LNCaP clone FGC (cell line): ENCODE measurements at regions not wholly inside any gene's neighbourhood (a gene's known extent, or its start where the extent isn't known, plus 50 kb on each side); places are given as distances from the start of the nearest gene placed in this dataset.
"Not testable (repeated sequence)": the region's sequence is repeated elsewhere in the genome, so short reads cannot be mapped to it uniquely, and the experiment has no call there.

Source experiments
- DNase-seq: peaks from one replicate; pipeline ENCODE4 v3.0.0-alpha.2; 2011; ENCODE audit warnings: low read depth
- H3K4me3 ChIP-seq: 2 replicates; pipeline ENCODE4 v1.5.1; 2011; ENCODE audit warnings: mild to moderate bottlenecking, low read depth, low read length, control low read depth
- CTCF ChIP-seq: IDR thresholded peaks from 2 replicates; pipeline ENCODE4 v1.5.1; 2012; ENCODE audit warnings: mild to moderate bottlenecking; ENCODE audit not compliant: control insufficient read depth, insufficient read depth; ENCODE audit errors: extremely low read depth

GRCh38 chr7:65471587-65471986 lies 97.9 kb downstream of the ZNF92 start:
- DNase-seq, result no peak
- no peak overlapping the region for H3K4me3 ChIP-seq
- TF ChIP-seq CTCF, result no peak

DNA sequence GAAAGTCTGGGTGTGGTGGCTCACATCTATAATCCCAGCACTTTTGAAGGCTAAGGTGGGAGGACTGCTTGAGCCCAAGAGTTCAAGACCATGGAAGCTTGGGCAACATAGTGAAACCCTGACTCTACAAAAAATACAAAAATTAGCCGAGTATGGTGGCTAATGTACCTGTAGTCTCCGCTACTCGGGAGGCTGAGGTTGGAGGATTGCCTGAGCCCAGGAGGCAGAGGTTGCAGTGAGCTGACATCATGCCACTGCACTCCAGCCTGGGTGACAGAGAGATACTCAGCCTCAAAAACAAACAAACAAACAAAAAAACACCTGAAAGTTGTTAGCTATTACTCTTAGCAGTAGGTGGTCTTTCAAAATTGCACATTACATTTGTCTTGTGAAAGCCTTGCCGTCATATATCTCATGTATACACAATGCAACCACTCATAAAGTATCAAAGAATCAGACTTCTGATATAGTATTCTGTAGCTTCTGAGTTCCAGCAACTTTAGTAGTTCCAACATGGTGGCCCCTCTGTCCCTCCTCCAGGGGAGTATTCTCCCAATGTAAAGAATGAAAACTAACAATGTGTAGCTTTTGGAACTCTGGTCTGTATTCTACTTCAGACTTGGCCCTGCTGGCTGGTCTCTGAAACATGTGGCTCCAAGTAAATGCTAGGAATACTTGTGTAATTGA lies 101.5 kb downstream of the ZNF92 start:
- H3K4me3 ChIP-seq, result no peak overlapping the region
- no peak for DNase-seq
- no peak for TF ChIP-seq CTCF

DNA sequence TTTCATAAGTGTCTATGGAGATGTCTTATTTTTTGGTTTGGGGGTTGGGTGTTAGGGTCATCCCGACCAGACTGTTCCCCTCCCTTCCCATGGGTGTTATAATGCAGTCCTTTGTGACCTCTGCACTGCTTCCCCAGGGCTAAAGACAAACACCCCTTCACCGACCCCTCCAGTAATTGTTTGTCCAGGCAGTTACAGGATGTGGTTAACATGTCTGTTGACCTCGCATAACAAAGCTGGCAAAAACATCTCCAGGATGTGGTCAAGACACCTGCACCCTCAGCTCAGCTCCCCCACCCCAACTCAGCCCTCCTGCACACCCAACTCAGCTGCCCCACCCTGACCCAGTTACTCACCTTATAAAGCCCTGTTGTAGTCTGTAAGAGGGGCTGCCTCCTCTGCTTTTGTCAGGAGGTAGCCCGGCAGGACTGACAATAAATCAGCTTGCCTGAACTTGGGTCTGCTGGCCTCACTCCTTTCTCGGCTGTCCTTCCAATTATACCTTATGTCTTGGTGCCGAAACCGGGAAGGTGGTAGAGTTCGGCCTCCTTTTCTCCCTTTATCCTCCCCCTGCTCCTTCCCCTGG lies 102.2 kb downstream of the ZNF92 start:
- no peak for DNase-seq
- H3K4me3 ChIP-seq, result no peak overlapping the region
- no peak for TF ChIP-seq CTCF

- no peak overlapping the region for H3K4me3 ChIP-seq
- TF ChIP-seq CTCF, result peak; percentile 28
- no peak for DNase-seq
These were observed 103.7 kb downstream of the ZNF92 start for GRCh38 chr7:65477326-65477725.

DNA sequence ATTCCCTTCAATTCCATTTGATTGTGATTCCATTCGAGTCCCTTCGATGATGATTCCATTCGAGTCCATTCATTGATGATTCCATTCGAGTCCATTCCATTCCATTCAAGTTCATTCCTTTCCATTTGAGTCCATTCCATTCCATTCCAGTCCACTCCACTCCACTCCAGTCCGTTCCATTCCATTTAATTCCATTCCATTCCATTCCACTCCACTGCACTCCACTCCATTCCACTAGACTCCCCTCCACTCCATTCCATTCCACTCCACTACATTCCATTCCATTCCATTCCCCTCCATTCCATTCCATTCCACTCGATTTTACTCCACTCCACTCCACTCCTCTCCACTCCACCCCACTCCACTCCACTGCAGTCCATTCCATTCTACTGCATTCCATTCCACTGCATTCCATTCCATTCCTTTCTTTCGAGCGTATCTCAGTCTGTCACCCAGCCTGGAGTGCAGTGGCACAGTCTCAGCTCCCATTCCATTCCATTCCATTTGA lies 115.7 kb downstream of the ZNF92 start:
- no peak for DNase-seq
- no peak overlapping the region for H3K4me3 ChIP-seq
- TF ChIP-seq CTCF, result no peak

GRCh38 chr7:65496697-65497096 lies 123.0 kb downstream of the ZNF92 start:
- H3K4me3 ChIP-seq, DNase-seq: not testable (repeated sequence)

DNA sequence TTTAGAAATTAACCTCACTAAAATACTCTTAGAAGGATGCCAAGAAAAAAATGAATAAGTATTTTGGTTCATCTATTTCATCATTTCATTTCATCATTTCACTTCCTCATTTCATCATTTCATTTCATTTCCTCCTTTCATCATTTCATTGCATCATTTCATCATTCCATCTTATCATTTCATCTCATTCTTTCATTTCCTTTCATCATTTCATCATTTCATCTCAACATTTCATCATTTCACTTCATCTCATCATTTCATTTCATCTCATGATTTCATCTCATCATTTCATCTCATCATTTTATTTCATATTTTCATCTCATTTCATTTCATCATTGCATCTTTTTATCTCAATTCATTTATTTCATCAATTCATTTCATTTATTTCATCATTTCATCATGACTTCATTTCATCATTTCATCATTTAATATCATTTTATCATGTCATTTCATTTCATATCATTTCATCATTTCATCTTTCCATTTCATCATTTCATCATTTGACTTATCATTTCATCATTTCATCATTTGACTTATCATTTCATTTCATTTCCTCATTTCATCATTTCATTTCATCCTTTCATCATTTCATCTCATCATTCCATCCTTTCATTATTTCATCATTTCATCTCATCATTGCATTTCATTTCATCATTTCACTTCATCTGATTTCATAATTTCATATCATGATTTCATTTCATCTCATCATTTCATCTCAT lies 129.9 kb downstream of the ZNF92 start:
- DNase-seq, result no peak
- no peak overlapping the region for H3K4me3 ChIP-seq
- TF ChIP-seq CTCF, result no peak

DNA sequence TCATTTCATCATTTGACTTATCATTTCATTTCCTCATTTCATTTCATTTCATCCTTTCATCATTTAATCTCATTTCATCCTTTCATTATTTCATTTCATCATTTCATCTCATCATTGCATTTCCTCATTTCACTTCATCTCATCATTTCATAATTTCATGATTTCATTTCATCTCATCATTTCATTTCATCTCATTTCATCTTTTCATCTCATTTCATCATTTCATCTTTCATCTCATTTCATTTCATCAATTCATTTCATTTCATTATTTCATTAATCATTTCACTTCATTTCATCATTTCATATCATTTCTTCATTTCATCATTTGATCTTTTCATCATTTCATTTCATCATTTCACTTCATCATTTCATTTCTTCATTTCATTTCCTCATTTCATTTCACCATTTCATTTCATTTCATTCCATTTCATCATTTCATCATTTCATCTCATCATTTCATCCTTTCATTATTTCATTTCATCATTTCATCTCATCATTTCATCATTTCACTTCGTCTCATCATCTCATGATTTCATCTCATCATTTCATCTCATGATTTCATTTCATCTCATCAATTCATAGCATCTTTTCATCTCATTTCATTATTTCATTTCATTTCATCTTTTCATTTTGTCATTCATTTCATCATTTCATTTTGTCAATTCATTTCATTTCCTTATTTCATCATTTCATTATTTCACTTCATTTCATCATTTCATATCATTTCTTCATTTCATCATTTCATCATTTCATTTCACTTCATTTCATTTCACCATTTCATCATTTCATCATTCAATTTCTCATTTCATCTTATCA lies 131.1 kb downstream of the ZNF92 start:
- DNase-seq, H3K4me3 ChIP-seq: not testable (repeated sequence)

- DNase-seq, H3K4me3 ChIP-seq: not testable (repeated sequence)
These were observed 131.6 kb downstream of the ZNF92 start for GRCh38 chr7:65505320-65505633.

- DNase-seq, result not testable (repeated sequence)
- H3K4me3 ChIP-seq, result peak overlapping the region; percentile 35; the same call in 1 of the 2 replicates
These were observed 135.1 kb downstream of the ZNF92 start for GRCh38 chr7:65508581-65509367.
